Activated naive CD4-positive, alpha-beta T cell treated with anti-CD3 and anti-CD28 coated beads for 36 hours (primary cell): ENCODE measurements at regions not wholly inside any gene's neighbourhood (a gene's known extent, or its start where the extent isn't known, plus 50 kb on each side); places are given as distances from the start of the nearest gene placed in this dataset.
"Not testable (repeated sequence)": the region's sequence is repeated elsewhere in the genome, so short reads cannot be mapped to it uniquely, and the experiment has no call there.

Source experiments
- CTCF ChIA-PET: fragments of 350-600 bp; sonication (Branson Sonifier 250); formaldehyde crosslinking; loops from one replicate; lab custom pipeline; 2021; ENCODE audit warnings: antibody characterized with exemption; lab: Charles Lee
- DNase-seq: peaks from one replicate; pipeline ENCODE4 v3.0.0-alpha.2; 2020
- H3K27ac Mint-ChIP-seq: one replicate; pipeline ENCODE4 v1.8.0; 2021; ENCODE audit warnings: mild to moderate bottlenecking, mixed read lengths
- H3K27me3 Mint-ChIP-seq: one replicate; pipeline ENCODE4 v1.8.0; 2021; ENCODE audit warnings: low read depth, mixed read lengths
- H3K36me3 Mint-ChIP-seq: one replicate; pipeline ENCODE4 v1.8.0; 2021; ENCODE audit warnings: low read depth, mixed read lengths
- H3K4me1 Mint-ChIP-seq: one replicate; pipeline ENCODE4 v1.8.0; 2021; ENCODE audit warnings: low read depth, mixed read lengths
- H3K4me3 Mint-ChIP-seq: one replicate; pipeline ENCODE4 v1.8.0; 2021; ENCODE audit warnings: mild to moderate bottlenecking, moderate library complexity, mixed read lengths
- H3K9me3 Mint-ChIP-seq: one replicate; pipeline ENCODE4 v1.8.0; 2021; ENCODE audit warnings: mixed read lengths
- intact Hi-C: fragments of 100-400 bp; cut with micrococcal nuclease; formaldehyde crosslinking; loops from one replicate; pipeline ENCODE4 v1.15.1; 2023

DNA sequence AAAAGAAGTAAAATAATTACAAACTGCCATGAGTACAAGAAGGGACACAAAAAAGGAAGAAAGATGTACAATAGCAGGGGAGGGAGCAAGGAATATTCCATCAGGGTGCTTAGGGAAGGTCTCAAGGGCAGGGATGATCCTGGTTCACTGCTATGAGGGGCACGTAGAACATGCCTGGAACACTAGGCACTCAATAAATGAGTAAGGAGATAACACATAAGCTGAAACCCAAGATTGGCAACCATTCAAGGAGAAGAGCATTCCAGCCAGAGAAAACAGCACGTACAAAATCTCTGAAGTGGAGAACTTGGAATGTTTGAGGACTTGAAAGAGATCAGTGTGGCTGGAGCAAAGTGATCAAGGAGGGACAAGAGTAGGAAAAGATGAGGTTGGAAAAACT, 103.2 kb downstream of the FAM161A start:
- no peak overlapping the region for H3K27ac Mint-ChIP-seq
- no peak overlapping the region for H3K4me3 Mint-ChIP-seq
- peaks cover 4% of the 10 kb centered on the region for H3K9me3 Mint-ChIP-seq
- no peaks in the 10 kb centered on the region for H3K27me3 Mint-ChIP-seq
- DNase-seq = no peak
- H3K36me3 Mint-ChIP-seq = no peaks in the 10 kb centered on the region
- CTCF ChIA-PET = no interaction called here
- intact Hi-C loops = no loop called here
- H3K4me1 Mint-ChIP-seq = no peaks in the 10 kb centered on the region

DNA sequence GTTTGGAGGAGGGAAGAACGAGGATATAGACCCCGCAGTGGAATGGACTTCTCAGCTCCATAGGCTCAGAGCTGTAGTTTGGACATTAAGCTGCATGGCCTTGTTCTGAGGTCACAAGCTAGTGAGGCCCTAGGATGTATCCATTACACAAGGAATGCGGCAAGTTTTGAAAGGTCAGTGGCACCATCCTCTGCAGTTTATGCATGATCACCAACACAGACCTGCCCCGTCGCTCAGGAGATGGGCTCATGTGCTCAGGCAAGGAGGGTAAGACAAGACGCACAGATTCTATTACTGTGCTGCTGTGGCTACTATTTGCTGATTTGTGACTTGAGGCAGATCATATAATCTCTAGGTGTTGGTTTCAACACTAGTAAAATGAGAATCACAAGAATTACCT, 110.9 kb downstream of the FAM161A start:
- H3K9me3 Mint-ChIP-seq = no peaks in the 10 kb centered on the region
- H3K36me3 Mint-ChIP-seq = no peaks in the 10 kb centered on the region
- H3K4me1 Mint-ChIP-seq = no peaks in the 10 kb centered on the region
- intact Hi-C loops = no loop called here
- H3K27me3 Mint-ChIP-seq = no peaks in the 10 kb centered on the region
- no peak overlapping the region for H3K4me3 Mint-ChIP-seq
- DNase-seq = no peak
- no peak overlapping the region for H3K27ac Mint-ChIP-seq
- CTCF ChIA-PET = interaction anchor here (0.5 kb wide), 1 partner anchor 765 kb away, joined by 4 read pairs; no protein-coding TSS in a partner anchor

DNA sequence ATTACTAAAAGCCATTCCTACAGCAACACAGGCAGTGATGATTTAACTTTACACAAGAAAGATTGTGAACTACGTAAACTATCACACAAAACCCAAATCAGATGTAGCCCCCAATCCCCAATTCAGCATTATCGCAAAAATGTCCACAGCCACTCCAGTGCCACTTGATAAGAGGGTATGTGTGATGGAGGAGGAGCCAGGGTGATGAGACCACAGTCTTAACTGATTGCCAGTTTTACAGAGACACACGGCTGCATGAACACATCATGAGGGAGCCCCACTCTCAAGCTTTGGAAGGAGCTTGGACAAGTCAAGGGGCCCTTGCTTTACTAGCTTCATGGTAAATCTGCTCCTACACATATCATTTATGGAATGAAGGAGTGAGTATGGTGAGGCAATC, 116.0 kb downstream of the FAM161A start:
- no peaks in the 10 kb centered on the region for H3K4me1 Mint-ChIP-seq
- H3K4me3 Mint-ChIP-seq = no peak overlapping the region
- intact Hi-C loops = no loop called here
- H3K27me3 Mint-ChIP-seq = no peaks in the 10 kb centered on the region
- no peaks in the 10 kb centered on the region for H3K36me3 Mint-ChIP-seq
- H3K27ac Mint-ChIP-seq = no peak overlapping the region
- CTCF ChIA-PET = no interaction called here
- DNase-seq = no peak
- no peaks in the 10 kb centered on the region for H3K9me3 Mint-ChIP-seq

DNA sequence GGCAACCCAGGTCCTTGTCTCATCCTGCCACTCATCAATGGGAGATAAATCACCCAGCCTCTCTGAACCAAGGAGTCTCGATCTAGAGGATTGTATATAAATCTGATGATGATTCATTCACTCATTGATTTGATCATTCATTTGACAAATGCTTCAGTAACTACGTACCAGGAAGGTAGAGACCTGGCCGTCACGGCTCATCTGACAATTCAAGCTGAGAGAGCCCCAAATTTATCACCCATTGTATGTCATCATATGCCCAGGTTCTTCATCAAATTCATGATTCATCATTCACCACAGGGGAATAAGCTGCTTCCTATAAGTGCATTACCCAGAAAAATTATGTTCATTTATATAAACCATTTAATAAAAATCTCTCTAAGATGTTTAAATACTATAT, 116.9 kb downstream of the FAM161A start:
- CTCF ChIA-PET = no interaction called here
- intact Hi-C loops = no loop called here
- no peaks in the 10 kb centered on the region for H3K36me3 Mint-ChIP-seq
- no peak overlapping the region for H3K27ac Mint-ChIP-seq
- H3K4me1 Mint-ChIP-seq = no peaks in the 10 kb centered on the region
- no peaks in the 10 kb centered on the region for H3K27me3 Mint-ChIP-seq
- DNase-seq = no peak
- H3K9me3 Mint-ChIP-seq = no peaks in the 10 kb centered on the region
- no peak overlapping the region for H3K4me3 Mint-ChIP-seq

DNA sequence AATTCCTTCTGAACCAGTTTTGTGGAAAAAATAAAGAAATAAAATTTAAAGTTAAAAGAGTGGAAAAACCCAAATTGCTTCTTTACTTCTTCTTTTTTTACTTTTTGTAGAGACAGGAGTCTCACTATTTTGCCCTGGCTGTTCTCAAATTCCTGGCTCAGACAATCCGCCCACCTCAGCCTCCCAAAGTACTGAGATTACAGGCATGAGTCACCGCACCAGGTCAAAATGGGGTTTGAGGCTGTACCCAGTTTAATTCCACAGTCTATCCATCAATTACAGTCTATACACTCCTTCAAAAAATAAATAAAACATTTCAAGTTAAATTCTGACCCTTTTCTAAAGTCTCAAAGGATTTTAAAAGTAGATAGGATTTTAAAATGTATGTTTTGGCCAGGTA, 120.3 kb downstream of the FAM161A start:
- Mint-ChIP-seq H3K36me3 (no peaks in the 10 kb centered on the region), H3K4me3 (no peak overlapping the region), H3K27ac (no peak overlapping the region), H3K9me3 (no peaks in the 10 kb centered on the region), H3K27me3 (no peaks in the 10 kb centered on the region), H3K4me1 (no peaks in the 10 kb centered on the region)
- intact Hi-C loops = no loop called here
- DNase-seq = no peak
- CTCF ChIA-PET = no interaction called here

DNA sequence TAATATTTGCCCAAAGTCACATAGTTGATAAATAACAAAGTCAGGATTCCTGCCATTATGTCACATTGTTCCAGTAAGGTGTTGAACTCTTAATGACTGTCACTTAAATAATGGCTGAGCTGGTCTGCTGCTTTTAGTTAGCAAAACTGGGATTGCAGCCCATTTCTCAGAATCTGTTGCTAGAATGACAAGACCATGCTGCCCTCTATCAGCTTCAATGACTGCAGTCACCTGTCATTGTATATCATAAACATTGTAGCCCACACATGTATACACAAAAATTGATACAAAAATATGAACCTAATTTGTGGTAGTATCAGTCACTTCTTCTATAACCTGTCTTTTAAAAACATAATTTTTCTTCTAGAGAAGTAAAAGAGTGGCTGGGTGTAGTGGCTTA, 121.1 kb downstream of the FAM161A start:
- Mint-ChIP-seq H3K9me3 (no peaks in the 10 kb centered on the region), H3K4me1 (no peaks in the 10 kb centered on the region), H3K27me3 (no peaks in the 10 kb centered on the region), H3K27ac (no peak overlapping the region), H3K4me3 (no peak overlapping the region), H3K36me3 (no peaks in the 10 kb centered on the region)
- intact Hi-C loops = no loop called here
- DNase-seq = no peak
- CTCF ChIA-PET = interaction anchor here (0.6 kb wide), 1 partner anchor 168 kb away, joined by 3 read pairs; no protein-coding TSS in a partner anchor

DNA sequence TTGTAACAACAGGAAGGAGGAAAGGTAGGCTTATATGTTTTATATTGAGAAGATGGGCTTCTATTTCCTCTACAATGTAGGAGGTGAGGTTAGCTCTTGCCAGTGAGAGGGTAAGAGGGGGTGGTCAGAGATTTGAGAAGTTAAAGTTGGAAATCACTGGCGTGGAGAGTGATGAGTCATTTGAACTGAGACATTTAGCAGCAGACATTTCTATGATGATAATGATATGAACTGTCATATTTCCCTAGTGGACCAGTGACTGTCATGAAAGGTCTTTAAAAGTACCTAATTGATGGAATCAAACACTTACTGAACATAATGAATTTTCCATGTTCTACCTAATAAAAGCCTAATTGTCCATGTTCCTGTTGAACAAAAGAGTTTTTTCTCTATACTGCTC, 126.1 kb downstream of the FAM161A start:
- CTCF ChIA-PET = no interaction called here

DNA sequence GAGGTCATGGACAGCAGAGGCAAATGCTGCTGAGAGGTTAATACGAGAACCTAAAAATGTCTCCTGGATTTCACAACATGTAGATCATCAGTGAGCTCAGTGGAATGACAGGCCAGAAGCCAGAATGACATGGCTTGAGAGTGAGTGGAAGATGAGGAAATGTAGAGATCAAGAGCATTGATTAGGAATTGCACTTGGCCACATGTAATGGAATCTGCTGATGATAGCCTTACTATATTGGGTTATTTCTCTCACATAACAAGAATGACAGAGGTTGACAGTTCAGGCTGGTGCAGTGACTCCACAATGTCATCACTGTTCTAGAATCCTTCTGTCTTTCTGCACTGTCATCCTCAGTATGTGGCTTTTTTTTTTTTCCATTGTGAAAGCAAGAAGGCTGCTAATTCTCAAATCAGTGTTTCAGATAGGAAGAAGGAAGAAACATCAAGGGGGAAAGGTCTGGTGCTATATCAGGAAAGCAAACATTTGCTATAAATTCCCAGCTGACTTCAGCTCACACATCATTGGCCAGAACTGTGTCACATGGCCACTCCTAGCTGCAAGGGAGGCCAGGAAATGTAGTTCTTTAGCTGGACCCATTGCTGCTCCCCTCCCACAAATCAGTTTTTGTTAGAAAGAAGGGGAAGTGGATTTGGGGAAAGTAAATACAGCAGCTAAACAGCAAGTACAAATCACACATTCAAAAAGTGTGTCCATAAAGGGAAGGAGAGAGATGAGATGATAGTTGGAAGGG, 127.2 kb downstream of the FAM161A start:
- H3K36me3 Mint-ChIP-seq = peaks cover 4% of the 10 kb centered on the region
- DNase-seq = peak; percentile 15
- H3K27me3 Mint-ChIP-seq = no peaks in the 10 kb centered on the region
- no peaks in the 10 kb centered on the region for H3K4me1 Mint-ChIP-seq
- intact Hi-C loops = no loop called here
- CTCF ChIA-PET = interaction anchor here (0.6 kb wide), 1 partner anchor 289 kb away, joined by 3 read pairs; no protein-coding TSS in a partner anchor
- H3K27ac Mint-ChIP-seq = no peak overlapping the region
- H3K9me3 Mint-ChIP-seq = peaks cover 11% of the 10 kb centered on the region
- H3K4me3 Mint-ChIP-seq = no peak overlapping the region

More for the DNA sequence above, 126.1 kb downstream of the FAM161A start:
- Mint-ChIP-seq H3K9me3 (peaks cover 11% of the 10 kb centered on the region), H3K4me1 (no peaks in the 10 kb centered on the region), H3K27ac (no peak overlapping the region), H3K4me3 (no peak overlapping the region), H3K27me3 (no peaks in the 10 kb centered on the region), H3K36me3 (peaks cover 4% of the 10 kb centered on the region)
- no peak for DNase-seq
- intact Hi-C loops = no loop called here

DNA sequence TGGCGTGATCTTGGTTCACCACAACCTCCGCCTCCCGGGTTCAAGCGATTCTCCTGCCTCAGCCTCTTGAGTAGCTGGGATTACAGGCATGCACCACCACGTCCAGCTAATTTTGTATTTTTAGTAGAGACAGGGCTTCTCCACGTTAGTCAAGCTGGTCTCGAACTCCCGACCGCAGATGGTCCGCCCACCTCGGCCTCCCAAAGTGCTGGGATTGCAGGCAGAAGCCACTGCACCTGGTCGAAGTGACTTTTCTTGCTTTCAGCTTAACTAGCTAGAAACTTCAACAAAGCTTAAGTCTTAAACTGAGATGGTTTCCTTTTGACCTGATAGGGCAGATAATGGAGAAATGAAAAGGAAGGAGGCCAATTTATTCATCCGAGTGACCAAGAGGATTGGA, 130.5 kb downstream of the FAM161A start:
- H3K27ac Mint-ChIP-seq, intact Hi-C loops, H3K36me3 Mint-ChIP-seq, H3K4me1 Mint-ChIP-seq, DNase-seq, CTCF ChIA-PET, H3K27me3 Mint-ChIP-seq, H3K4me3 Mint-ChIP-seq: not testable (repeated sequence)
- H3K9me3 Mint-ChIP-seq = peaks cover 11% of the 10 kb centered on the region

DNA sequence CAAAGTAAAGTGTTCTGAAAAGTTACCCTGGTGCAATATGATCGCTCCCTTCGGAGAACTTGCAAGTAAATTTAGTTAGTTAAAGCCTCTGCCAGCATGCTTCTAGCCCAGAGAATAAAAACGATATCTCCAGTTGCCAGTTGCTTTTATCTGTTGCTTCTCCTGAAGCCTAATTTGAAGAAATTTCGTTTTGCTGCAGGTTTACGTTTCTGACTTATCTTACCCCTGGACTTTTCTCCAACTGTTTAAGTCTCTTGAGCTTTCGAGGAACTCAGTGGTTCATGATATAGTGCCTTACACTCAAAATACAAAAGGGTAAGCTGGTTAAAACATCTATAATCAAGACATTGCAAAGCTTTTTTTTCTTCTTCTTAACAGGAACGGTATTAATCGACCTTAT, 131.1 kb downstream of the FAM161A start:
- Mint-ChIP-seq H3K27ac (no peak overlapping the region), H3K4me1 (no peaks in the 10 kb centered on the region), H3K27me3 (no peaks in the 10 kb centered on the region), H3K36me3 (peaks cover 4% of the 10 kb centered on the region), H3K9me3 (peaks cover 11% of the 10 kb centered on the region), H3K4me3 (no peak overlapping the region)
- intact Hi-C loops = no loop called here
- CTCF ChIA-PET = no interaction called here
- no peak for DNase-seq

DNA sequence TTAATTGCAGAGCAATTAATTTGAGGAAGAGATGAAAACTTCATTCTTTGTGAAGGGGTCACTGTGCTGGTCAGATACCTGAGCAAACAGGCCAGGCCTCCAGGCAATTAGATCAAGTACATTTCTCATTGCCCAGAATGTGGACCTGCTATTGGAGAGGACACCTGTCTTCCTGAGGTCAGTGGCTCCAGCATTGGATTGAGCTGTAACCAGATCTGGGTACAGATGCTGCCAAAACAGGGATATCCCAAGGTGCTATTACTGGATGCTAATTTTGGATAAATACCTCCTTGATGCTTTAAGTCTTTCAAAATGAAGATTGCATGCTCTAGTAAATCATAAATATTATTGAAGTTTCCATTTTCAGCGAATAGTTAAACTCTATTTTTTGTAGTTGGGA, 131.5 kb downstream of the FAM161A start:
- peaks cover 4% of the 10 kb centered on the region for H3K36me3 Mint-ChIP-seq
- no peak for DNase-seq
- intact Hi-C loops = no loop called here
- no peak overlapping the region for H3K27ac Mint-ChIP-seq
- H3K4me1 Mint-ChIP-seq = no peaks in the 10 kb centered on the region
- no peak overlapping the region for H3K4me3 Mint-ChIP-seq
- CTCF ChIA-PET = no interaction called here
- H3K27me3 Mint-ChIP-seq = no peaks in the 10 kb centered on the region
- H3K9me3 Mint-ChIP-seq = peaks cover 11% of the 10 kb centered on the region

DNA sequence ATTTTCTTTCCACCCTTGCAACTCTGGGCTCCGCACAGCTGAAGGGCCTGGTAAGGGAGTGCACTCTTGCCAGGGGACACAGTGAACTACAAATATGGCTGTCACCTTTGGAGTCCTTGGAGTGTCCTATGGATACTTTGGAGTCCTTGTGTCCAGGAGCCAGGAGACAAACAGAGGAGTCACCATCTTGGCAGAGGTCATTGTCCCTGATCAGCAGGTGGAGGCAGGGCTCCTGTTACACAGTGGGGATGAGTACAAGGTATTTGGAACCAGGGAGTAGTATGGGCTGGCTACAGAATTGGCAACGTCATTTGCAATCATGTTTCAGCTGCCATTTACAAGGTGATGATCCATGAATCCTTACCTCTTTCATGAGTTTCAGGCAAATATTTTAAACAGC, 132.5 kb downstream of the FAM161A start:
- intact Hi-C loops = no loop called here
- no peaks in the 10 kb centered on the region for H3K4me1 Mint-ChIP-seq
- H3K9me3 Mint-ChIP-seq = peaks cover 4% of the 10 kb centered on the region
- no peak for DNase-seq
- no peaks in the 10 kb centered on the region for H3K27me3 Mint-ChIP-seq
- CTCF ChIA-PET = no interaction called here
- H3K27ac Mint-ChIP-seq = no peak overlapping the region
- no peaks in the 10 kb centered on the region for H3K36me3 Mint-ChIP-seq
- H3K4me3 Mint-ChIP-seq = no peak overlapping the region

DNA sequence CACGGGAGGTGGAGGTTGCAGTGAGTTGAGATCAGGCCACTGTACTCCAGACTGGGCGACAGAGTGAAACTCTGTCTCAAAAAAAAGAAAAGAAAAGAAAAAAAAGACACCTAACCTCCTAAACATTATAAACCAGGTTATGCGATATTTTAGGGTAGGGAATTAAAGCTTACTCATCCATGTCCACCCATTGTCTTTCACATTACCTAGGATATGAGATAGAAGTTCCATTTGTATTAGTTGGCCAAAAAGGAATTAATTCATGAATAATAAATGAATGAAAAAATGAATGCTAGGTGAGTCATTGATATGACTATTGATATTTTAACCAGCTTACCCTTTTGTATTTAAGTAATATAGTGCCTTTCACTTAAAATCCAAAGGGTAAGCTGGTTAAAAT, 132.9 kb downstream of the FAM161A start:
- H3K27ac Mint-ChIP-seq = no peak overlapping the region
- no peaks in the 10 kb centered on the region for H3K36me3 Mint-ChIP-seq
- DNase-seq = no peak
- intact Hi-C loops = no loop called here
- no peak overlapping the region for H3K4me3 Mint-ChIP-seq
- CTCF ChIA-PET = no interaction called here
- no peaks in the 10 kb centered on the region for H3K27me3 Mint-ChIP-seq
- peaks cover under 1% of the 10 kb centered on the region for H3K9me3 Mint-ChIP-seq
- no peaks in the 10 kb centered on the region for H3K4me1 Mint-ChIP-seq
